ENCODE measurements at regions not wholly inside any gene's neighbourhood (a gene's known extent, or its start where the extent isn't known, plus 50 kb on each side); places are given as distances from the start of the nearest gene placed in this dataset.

DNA sequence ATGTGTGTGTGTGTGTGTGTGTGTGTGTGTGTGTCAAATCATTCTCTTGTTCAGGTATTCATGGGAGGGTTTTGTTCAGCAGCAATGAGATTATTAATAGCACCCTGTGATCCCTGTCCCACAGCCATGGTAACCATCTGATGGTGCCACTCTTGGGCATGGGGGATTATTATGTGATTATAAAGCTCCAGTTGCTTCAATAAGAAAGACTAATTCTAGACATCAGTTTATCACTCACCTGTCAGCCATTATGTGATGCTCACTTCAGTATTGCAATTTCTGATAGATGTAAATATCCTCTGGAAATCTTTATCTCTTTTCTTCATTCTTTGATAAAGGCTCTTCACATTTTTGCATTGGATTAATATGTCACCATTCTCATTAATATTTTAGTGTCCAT lies 145.9 kb upstream of the POU1F1 start:
- Histone ChIP-seq H2AFZ (ENCODE audit: low read depth, low read length) (no peak overlapping the region), H3K9me3 (ENCODE audit: low read length) (no peaks in the 10 kb centered on the region), H3K4me2 (ENCODE audit: low read length) (no peak overlapping the region), H3K9ac (ENCODE audit: low read length) (no peak overlapping the region), H3F3A (ENCODE audit: insufficient read depth, low read length, poor library complexity, severe bottlenecking) (no peaks in the 10 kb centered on the region), H3K79me2 (replicated peaks; ENCODE audit: insufficient read depth, low read length) (no peaks in the 10 kb centered on the region), H3K4me3 (ENCODE audit: low read length) (no peak overlapping the region), H3K27ac (ENCODE audit: low read length) (peak overlapping the region; percentile 51), H3K9me2 (ENCODE audit: insufficient read depth, low read length) (no peaks in the 10 kb centered on the region), H3K27me3 (ENCODE audit: insufficient read depth, low read depth, low read length) (no peaks in the 10 kb centered on the region), H4K20me1 (ENCODE audit: insufficient read depth) (no peaks in the 10 kb centered on the region), H3K36me3 (ENCODE audit: insufficient read depth, low read length) (no peaks in the 10 kb centered on the region)
- peak; percentile 68 for TF ChIP-seq POLR2AphosphoS5 (IDR thresholded peaks at IDR 0.05)
- TF ChIP-seq EZH2 (IDR thresholded peaks at IDR 0.05; ENCODE audit: borderline replicate concordance, insufficient read depth, low read length, poor library complexity, severe bottlenecking), result no peak
- peak; percentile 91 for TF ChIP-seq EP300 (conservative IDR thresholded peaks at IDR 0.05; ENCODE audit: poor library complexity, severe bottlenecking)

DNA sequence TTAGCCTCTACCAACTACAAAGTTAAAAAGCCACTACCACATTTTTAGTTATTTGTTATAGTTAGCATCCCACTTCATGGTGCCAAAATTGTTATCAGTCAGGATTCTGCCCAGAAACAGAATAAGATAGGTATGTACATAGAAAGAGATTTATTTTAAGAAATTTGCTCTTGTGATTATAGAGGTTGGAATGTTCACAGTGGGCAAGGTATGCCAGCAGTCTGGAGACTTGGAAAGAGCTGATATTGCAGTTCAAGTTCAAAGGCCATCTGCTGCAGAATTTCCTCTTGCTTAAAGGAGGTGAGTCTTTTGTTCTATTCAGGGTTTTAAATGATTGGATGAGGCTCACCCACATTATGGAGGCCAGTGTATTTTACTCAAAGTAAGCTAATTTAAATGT lies 143.8 kb upstream of the POU1F1 start:
- Histone ChIP-seq H2AFZ (ENCODE audit: low read depth, low read length) (no peak overlapping the region), H3K79me2 (replicated peaks; ENCODE audit: insufficient read depth, low read length) (no peaks in the 10 kb centered on the region), H3K36me3 (ENCODE audit: insufficient read depth, low read length) (no peaks in the 10 kb centered on the region), H3K27ac (ENCODE audit: low read length) (no peak overlapping the region), H3K9me2 (ENCODE audit: insufficient read depth, low read length) (no peaks in the 10 kb centered on the region), H3K4me2 (ENCODE audit: low read length) (no peak overlapping the region), H3K4me3 (ENCODE audit: low read length) (no peak overlapping the region), H3K9ac (ENCODE audit: low read length) (no peak overlapping the region), H4K20me1 (ENCODE audit: insufficient read depth) (no peaks in the 10 kb centered on the region), H3K9me3 (ENCODE audit: low read length) (no peaks in the 10 kb centered on the region), H3K27me3 (ENCODE audit: insufficient read depth, low read depth, low read length) (no peaks in the 10 kb centered on the region), H3F3A (ENCODE audit: insufficient read depth, low read length, poor library complexity, severe bottlenecking) (no peaks in the 10 kb centered on the region)
- TF ChIP-seq POLR2AphosphoS5 (IDR thresholded peaks at IDR 0.05), result no peak
- no peak for TF ChIP-seq RAD21 (conservative IDR thresholded peaks at IDR 0.05)
- TF ChIP-seq, protein P1, sequence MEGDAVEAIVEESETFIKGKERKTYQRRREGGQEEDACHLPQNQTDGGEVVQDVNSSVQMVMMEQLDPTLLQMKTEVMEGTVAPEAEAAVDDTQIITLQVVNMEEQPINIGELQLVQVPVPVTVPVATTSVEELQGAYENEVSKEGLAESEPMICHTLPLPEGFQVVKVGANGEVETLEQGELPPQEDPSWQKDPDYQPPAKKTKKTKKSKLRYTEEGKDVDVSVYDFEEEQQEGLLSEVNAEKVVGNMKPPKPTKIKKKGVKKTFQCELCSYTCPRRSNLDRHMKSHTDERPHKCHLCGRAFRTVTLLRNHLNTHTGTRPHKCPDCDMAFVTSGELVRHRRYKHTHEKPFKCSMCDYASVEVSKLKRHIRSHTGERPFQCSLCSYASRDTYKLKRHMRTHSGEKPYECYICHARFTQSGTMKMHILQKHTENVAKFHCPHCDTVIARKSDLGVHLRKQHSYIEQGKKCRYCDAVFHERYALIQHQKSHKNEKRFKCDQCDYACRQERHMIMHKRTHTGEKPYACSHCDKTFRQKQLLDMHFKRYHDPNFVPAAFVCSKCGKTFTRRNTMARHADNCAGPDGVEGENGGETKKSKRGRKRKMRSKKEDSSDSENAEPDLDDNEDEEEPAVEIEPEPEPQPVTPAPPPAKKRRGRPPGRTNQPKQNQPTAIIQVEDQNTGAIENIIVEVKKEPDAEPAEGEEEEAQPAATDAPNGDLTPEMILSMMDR (IDR thresholded peaks at IDR 0.05; ENCODE audit: poor library complexity, severe bottlenecking), result no peak
- TF ChIP-seq EP300 (conservative IDR thresholded peaks at IDR 0.05; ENCODE audit: poor library complexity, severe bottlenecking), result no peak
- TF ChIP-seq, protein P2, sequence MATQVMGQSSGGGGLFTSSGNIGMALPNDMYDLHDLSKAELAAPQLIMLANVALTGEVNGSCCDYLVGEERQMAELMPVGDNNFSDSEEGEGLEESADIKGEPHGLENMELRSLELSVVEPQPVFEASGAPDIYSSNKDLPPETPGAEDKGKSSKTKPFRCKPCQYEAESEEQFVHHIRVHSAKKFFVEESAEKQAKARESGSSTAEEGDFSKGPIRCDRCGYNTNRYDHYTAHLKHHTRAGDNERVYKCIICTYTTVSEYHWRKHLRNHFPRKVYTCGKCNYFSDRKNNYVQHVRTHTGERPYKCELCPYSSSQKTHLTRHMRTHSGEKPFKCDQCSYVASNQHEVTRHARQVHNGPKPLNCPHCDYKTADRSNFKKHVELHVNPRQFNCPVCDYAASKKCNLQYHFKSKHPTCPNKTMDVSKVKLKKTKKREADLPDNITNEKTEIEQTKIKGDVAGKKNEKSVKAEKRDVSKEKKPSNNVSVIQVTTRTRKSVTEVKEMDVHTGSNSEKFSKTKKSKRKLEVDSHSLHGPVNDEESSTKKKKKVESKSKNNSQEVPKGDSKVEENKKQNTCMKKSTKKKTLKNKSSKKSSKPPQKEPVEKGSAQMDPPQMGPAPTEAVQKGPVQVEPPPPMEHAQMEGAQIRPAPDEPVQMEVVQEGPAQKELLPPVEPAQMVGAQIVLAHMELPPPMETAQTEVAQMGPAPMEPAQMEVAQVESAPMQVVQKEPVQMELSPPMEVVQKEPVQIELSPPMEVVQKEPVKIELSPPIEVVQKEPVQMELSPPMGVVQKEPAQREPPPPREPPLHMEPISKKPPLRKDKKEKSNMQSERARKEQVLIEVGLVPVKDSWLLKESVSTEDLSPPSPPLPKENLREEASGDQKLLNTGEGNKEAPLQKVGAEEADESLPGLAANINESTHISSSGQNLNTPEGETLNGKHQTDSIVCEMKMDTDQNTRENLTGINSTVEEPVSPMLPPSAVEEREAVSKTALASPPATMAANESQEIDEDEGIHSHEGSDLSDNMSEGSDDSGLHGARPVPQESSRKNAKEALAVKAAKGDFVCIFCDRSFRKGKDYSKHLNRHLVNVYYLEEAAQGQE (IDR thresholded peaks at IDR 0.05; ENCODE audit: borderline replicate concordance), result no peak
- TF ChIP-seq SMC3 (conservative IDR thresholded peaks at IDR 0.05; ENCODE audit: poor library complexity), result no peak
- TF ChIP-seq EZH2 (IDR thresholded peaks at IDR 0.05; ENCODE audit: borderline replicate concordance, insufficient read depth, low read length, poor library complexity, severe bottlenecking), result no peak
- TF ChIP-seq TAF1 (IDR thresholded peaks at IDR 0.05; ENCODE audit: low read depth), result no peak
- no peak for TF ChIP-seq MXI1 (conservative IDR thresholded peaks at IDR 0.05; ENCODE audit: poor library complexity, severe bottlenecking)

DNA sequence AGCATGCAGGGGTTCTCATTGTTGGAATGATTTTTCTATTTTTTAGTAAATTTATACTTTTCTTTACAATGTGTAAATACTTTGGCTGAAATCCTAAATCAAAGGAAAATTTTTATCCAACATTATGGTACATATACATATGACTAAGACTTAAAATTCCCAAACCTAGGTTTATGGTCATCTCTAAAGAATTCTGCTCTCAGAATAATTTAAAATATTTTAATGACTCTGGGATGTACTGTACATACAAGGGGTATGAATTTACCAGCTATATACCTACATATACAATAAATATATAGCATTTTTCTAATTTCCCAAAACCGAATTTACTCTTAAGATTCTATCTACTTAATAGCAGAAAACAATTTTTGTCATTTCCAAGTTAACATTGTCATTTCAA lies 137.9 kb upstream of the POU1F1 start:
- H3K4me2 ChIP-seq (ENCODE audit: low read length), result no peak overlapping the region
- H3K9ac ChIP-seq (ENCODE audit: low read length), result no peak overlapping the region
- H3K36me3 ChIP-seq (ENCODE audit: insufficient read depth, low read length), result no peaks in the 10 kb centered on the region
- H2AFZ ChIP-seq (ENCODE audit: low read depth, low read length), result no peak overlapping the region
- H4K20me1 ChIP-seq (ENCODE audit: insufficient read depth), result no peaks in the 10 kb centered on the region
- no peak overlapping the region for H3K4me3 ChIP-seq (ENCODE audit: low read length)
- H3K27me3 ChIP-seq (ENCODE audit: insufficient read depth, low read depth, low read length), result no peaks in the 10 kb centered on the region
- H3K9me3 ChIP-seq (ENCODE audit: low read length), result no peaks in the 10 kb centered on the region
- H3K27ac ChIP-seq (ENCODE audit: low read length), result no peak overlapping the region
- H3F3A ChIP-seq (ENCODE audit: insufficient read depth, low read length, poor library complexity, severe bottlenecking), result no peaks in the 10 kb centered on the region
- TF ChIP-seq EP300 (conservative IDR thresholded peaks at IDR 0.05; ENCODE audit: poor library complexity, severe bottlenecking) (no peak), EZH2 (IDR thresholded peaks at IDR 0.05; ENCODE audit: borderline replicate concordance, insufficient read depth, low read length, poor library complexity, severe bottlenecking) (no peak), POLR2AphosphoS5 (IDR thresholded peaks at IDR 0.05) (no peak), SMC3 (conservative IDR thresholded peaks at IDR 0.05; ENCODE audit: poor library complexity) (no peak), MXI1 (conservative IDR thresholded peaks at IDR 0.05; ENCODE audit: poor library complexity, severe bottlenecking) (no peak), RAD21 (conservative IDR thresholded peaks at IDR 0.05) (no peak), TAF1 (IDR thresholded peaks at IDR 0.05; ENCODE audit: low read depth) (no peak)
- TF ChIP-seq, protein P2 (IDR thresholded peaks at IDR 0.05; ENCODE audit: borderline replicate concordance), result no peak
- TF ChIP-seq, protein P1 (IDR thresholded peaks at IDR 0.05; ENCODE audit: poor library complexity, severe bottlenecking), result no peak
- H3K9me2 ChIP-seq (ENCODE audit: insufficient read depth, low read length), result no peaks in the 10 kb centered on the region
- H3K79me2 ChIP-seq (replicated peaks; ENCODE audit: insufficient read depth, low read length), result no peaks in the 10 kb centered on the region

Measured in neural cell (in vitro differentiated cells).